CD4-positive, alpha-beta T cell (primary cell): ENCODE measurements at regions not wholly inside any gene's neighbourhood (a gene's known extent, or its start where the extent isn't known, plus 50 kb on each side); places are given as distances from the start of the nearest gene placed in this dataset.
A peak's percentile ranks its signal among the peaks of the same experiment; 100 is the strongest.

Experiments
- ATAC-seq: fragments of 200-7000 bp; cut with Tn5 transposase; one replicate; pipeline ENCODE4 v1.10.0; 2022; ENCODE audit warnings: mild to moderate bottlenecking; ENCODE audit not compliant: poor library complexity
- CTCF ChIA-PET: fragments of 350-600 bp; sonication (Branson Sonifier 250); formaldehyde crosslinking; loops from one replicate; lab custom pipeline; 2021; ENCODE audit warnings: antibody characterized with exemption, inconsistent platforms; lab: Charles Lee
- POLR2A ChIA-PET: fragments of 350-600 bp; sonication (Branson Sonifier 250); formaldehyde crosslinking; loops from one replicate; lab custom pipeline; 2021; ENCODE audit warnings: antibody characterized with exemption, inconsistent platforms; lab: Charles Lee
- DNase-seq, 14 experiments: peaks; one replicate each; pipeline ENCODE4 v3.0.0-alpha.2; 2013 to 2020; ENCODE audit warnings: mixed read lengths in 2 of 14
- H3K27ac ChIP-seq, 2 donors: one replicate each; pipeline versions ENCODE4 v1.5.1 to v1.7.0; 2013; ENCODE audit warnings: low read length in 2 of 2, low read depth in 1 of 2, mild to moderate bottlenecking in 1 of 2
- H3K27me3 ChIP-seq, 2 experiments: 1 replicate in 1 of 2; 2 replicates in 1 of 2; pipeline versions ENCODE4 v1.6.1 to v1.7.0; 2013; ENCODE audit warnings: low read length in 2 of 2, control low read depth in 1 of 2, mild to moderate bottlenecking in 1 of 2, moderate library complexity in 1 of 2; ENCODE audit not compliant: insufficient read depth in 2 of 2, control insufficient read depth in 1 of 2
- H3K36me3 ChIP-seq: one replicate; pipeline ENCODE4 v1.6.1; 2013; ENCODE audit warnings: low read length, control low read depth; ENCODE audit not compliant: insufficient read depth
- H3K4me1 ChIP-seq: one replicate; pipeline ENCODE4 v1.6.1; 2013; ENCODE audit warnings: low read length, control low read depth; ENCODE audit not compliant: insufficient read depth
- H3K4me3 ChIP-seq: one replicate; pipeline ENCODE4 v1.5.1; 2013; ENCODE audit warnings: mild to moderate bottlenecking, low read length, moderate library complexity
- H3K9me3 ChIP-seq, 2 experiments: 1 replicate in 1 of 2; 2 replicates in 1 of 2; pipeline versions ENCODE4 v1.6.1 to v1.7.0; 2013; ENCODE audit warnings: low read length in 2 of 2, mild to moderate bottlenecking in 2 of 2, control low read depth in 1 of 2, moderate library complexity in 1 of 2; ENCODE audit not compliant: control insufficient read depth in 1 of 2, insufficient read depth in 1 of 2
- H3K27ac Mint-ChIP-seq: one replicate; pipeline ENCODE4 v1.8.0; 2020; ENCODE audit warnings: mixed read lengths
- H3K27me3 Mint-ChIP-seq: one replicate; pipeline ENCODE4 v1.8.0; 2021; ENCODE audit warnings: mixed read lengths
- H3K36me3 Mint-ChIP-seq: one replicate; pipeline ENCODE4 v1.8.0; 2021; ENCODE audit warnings: low read depth, mixed read lengths
- H3K4me1 Mint-ChIP-seq: one replicate; pipeline ENCODE4 v1.8.0; 2021; ENCODE audit warnings: low read depth, mixed read lengths
- H3K4me3 Mint-ChIP-seq: one replicate; pipeline ENCODE4 v1.8.0; 2020; ENCODE audit warnings: mild to moderate bottlenecking, mixed read lengths
- H3K9me3 Mint-ChIP-seq: one replicate; pipeline ENCODE4 v1.8.0; 2020; ENCODE audit warnings: mixed read lengths
- intact Hi-C, 2 experiments: fragments of 100-400 bp; cut with DNase I in 1 of 2; cut with micrococcal nuclease in 1 of 2; formaldehyde crosslinking; loops; one replicate each; pipeline versions ENCODE4 v1.15.1 to v1.9.0; 2023 to 2025; cut with DNase I, micrococcal nuclease
- TF ChIP-seq, protein P1 (sequence below): fragments of 200-600 bp; IDR thresholded peaks from one replicate; pipeline ENCODE4 v1.8.0; 2022; ENCODE audit warnings: antibody characterized with exemption, mild to moderate bottlenecking

DNA sequence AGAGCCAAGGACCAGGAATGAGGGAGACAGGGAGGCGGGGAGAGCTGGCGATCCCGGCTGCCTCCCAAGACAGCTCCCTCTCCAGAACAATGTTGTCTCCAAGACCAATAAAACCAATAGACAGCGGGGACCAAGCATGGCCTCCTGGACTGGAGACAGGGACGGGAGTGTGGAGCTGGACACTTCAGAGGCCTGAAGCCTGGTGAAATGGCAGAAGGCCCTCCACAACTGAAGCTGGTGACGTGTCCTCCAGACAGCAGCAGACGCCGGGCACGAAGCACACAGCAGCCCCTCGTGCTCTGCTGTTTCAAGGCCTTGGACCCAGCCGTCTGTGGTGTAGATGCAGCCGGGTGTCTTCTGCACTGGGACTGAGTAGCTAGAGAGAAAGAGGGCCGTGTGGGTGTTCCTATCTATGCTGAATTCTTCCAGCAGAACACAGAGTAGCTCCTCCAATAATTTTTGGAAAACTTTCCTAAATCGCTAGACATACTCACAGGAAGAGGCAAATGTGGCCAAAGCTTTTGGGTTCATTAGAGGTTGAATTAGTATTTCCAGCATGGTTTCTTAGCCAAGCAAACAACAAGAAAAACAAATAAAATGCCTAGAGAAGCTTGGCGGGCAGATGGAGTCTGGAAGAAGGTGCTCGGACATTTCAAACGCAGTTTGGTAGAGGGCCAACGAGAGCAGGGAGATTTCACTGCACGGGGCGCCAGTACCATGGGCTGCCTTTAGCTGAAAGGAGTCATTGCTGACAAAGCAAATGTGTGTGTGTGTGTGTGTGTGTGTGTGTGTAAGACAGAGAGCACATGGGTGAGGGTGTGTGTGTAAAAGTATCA lies 570.4 kb downstream of the TCERG1L start:
- Mint-ChIP-seq H3K4me1 (no peaks in the 10 kb centered on the region), H3K27me3 (no peaks in the 10 kb centered on the region), H3K27ac (no peak overlapping the region), H3K36me3 (no peaks in the 10 kb centered on the region), H3K4me3 (no peak overlapping the region), H3K9me3 (no peaks in the 10 kb centered on the region)
- DNase-seq (peak in 1 of 14 experiments; percentile 21), ATAC-seq (no peak)
- intact Hi-C loops, result loop anchor here in 1 of 2 experiments (5.0 kb wide), 1 partner anchor 121 kb away; no protein-coding TSS in a partner anchor
- Histone ChIP-seq H3K27me3 (no peaks in the 10 kb centered on the region), H3K27ac (no peak overlapping the region), H3K9me3 (peaks cover 0 to 39% of the 10 kb centered on the region in 2 experiments), H3K36me3 (no peaks in the 10 kb centered on the region), H3K4me1 (no peaks in the 10 kb centered on the region), H3K4me3 (no peak overlapping the region)
- TF ChIP-seq, protein P1, sequence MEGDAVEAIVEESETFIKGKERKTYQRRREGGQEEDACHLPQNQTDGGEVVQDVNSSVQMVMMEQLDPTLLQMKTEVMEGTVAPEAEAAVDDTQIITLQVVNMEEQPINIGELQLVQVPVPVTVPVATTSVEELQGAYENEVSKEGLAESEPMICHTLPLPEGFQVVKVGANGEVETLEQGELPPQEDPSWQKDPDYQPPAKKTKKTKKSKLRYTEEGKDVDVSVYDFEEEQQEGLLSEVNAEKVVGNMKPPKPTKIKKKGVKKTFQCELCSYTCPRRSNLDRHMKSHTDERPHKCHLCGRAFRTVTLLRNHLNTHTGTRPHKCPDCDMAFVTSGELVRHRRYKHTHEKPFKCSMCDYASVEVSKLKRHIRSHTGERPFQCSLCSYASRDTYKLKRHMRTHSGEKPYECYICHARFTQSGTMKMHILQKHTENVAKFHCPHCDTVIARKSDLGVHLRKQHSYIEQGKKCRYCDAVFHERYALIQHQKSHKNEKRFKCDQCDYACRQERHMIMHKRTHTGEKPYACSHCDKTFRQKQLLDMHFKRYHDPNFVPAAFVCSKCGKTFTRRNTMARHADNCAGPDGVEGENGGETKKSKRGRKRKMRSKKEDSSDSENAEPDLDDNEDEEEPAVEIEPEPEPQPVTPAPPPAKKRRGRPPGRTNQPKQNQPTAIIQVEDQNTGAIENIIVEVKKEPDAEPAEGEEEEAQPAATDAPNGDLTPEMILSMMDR, result no peak
- ChIA-PET POLR2A (no interaction called here), CTCF (no interaction called here)

DNA sequence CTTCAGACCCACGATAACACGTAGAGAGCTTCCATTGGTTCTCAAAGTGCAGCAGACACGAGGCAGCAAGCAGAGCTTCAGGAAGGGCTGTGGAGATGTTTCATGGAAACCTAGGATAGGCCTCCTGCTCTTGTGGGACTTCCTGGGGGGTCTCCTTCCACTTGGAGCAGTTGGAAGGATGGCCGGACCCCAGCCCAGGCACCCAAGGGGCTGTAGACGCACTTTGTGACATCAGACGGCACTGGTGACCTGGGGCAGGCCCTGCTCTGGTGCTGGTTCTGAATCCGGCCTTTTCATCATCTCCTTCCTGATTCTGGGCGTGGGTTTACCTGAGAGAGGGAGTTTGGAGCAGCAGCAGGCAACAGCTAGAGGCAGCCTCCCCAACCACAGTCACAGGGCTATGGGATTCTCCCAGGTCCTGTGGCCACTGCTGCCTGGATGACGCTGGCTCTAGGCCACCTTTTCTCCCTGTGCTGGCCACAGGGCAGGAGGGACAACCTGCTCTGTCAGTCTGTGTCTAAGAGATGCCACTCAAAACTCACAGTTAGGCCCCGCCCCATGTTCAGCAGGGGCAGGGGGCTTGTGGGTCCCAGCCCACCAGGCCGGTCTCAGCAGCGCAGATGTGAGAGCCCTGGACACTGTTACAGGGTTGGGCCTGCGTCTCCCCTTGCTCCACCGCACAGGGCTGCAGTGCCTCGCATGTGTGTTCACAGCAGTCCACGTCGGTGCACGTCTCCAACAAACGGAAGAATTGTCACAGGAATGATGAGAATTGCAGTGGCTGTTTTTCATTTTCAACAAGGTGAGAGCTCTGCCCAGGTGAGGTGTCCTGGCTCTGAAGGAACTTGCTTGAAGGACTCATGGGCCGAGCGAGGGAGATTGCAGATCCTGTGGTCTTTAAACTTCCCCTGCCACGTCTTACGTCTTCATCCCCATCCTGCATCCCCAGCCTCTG lies 569.3 kb downstream of the TCERG1L start:
- TF ChIP-seq, protein P1, result no peak
- Mint-ChIP-seq H3K36me3 (no peaks in the 10 kb centered on the region), H3K4me3 (no peak overlapping the region), H3K4me1 (no peaks in the 10 kb centered on the region), H3K27ac (no peak overlapping the region), H3K27me3 (no peaks in the 10 kb centered on the region), H3K9me3 (no peaks in the 10 kb centered on the region)
- DNase-seq (peak in 1 of 14 experiments; percentile 25), ATAC-seq (no peak)
- Histone ChIP-seq H3K4me3 (no peak overlapping the region), H3K9me3 (peaks cover 0 to 41% of the 10 kb centered on the region in 2 experiments), H3K27ac (no peak overlapping the region), H3K4me1 (no peaks in the 10 kb centered on the region), H3K36me3 (no peaks in the 10 kb centered on the region), H3K27me3 (no peaks in the 10 kb centered on the region)
- intact Hi-C loops, result loop anchor here in 1 of 2 experiments (5.0 kb wide), 1 partner anchor 120 kb away; no protein-coding TSS in a partner anchor
- ChIA-PET POLR2A (no interaction called here), CTCF (no interaction called here)

DNA sequence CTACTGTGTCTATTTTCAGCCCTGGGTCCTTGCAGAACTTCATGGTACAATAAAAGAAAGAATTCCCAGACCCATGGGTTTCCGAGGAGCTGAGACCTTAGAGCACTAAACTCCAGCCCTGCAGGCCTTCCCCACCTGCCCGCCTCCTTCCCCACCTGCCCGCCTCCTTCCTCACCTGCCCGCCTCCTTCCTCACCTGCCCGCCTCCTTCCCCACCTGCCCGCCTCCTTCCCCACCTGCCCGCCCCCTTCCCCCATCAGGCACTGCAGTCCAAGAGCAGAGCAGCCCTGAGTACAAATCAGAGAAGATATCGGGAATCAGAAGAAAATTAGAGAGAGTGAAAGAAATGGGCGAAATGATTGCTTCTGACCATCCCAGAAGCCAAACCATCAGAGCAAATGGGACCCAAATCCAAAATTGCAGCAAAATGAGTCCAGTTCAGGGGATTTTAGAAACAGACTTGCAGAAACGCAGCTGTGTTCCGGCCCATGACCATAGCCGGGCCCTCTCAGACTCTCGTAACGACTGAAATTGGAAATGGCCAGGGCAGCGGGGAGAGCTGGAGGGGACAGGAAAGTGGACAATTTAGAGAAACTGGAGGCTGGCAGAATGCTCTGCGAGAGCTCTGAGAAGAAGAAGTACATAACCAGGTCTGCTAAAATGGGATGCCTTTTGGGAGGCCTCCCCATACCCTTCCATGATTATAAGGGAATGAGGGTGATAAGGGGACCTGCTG lies 568.4 kb downstream of the TCERG1L start:
- no peaks in the 10 kb centered on the region for H3K27me3 Mint-ChIP-seq
- Histone ChIP-seq H3K36me3 (no peaks in the 10 kb centered on the region), H3K27ac (no peak overlapping the region), H3K4me3 (no peak overlapping the region), H3K4me1 (no peaks in the 10 kb centered on the region), H3K27me3 (no peaks in the 10 kb centered on the region), H3K9me3 (peaks cover 0 to 41% of the 10 kb centered on the region in 2 experiments)
- H3K4me3 Mint-ChIP-seq, result no peak overlapping the region
- H3K27ac Mint-ChIP-seq, result no peak overlapping the region
- no peak for DNase-seq
- H3K36me3 Mint-ChIP-seq, result no peaks in the 10 kb centered on the region
- intact Hi-C loops, result loop anchor here in 1 of 2 experiments (5.0 kb wide), 1 partner anchor 119 kb away; no protein-coding TSS in a partner anchor
- no peaks in the 10 kb centered on the region for H3K4me1 Mint-ChIP-seq
- TF ChIP-seq, protein P1, result no peak
- ChIA-PET POLR2A (no interaction called here), CTCF (no interaction called here)
- H3K9me3 Mint-ChIP-seq, result no peaks in the 10 kb centered on the region
- ATAC-seq, result no peak
